ENCODE measurements at regions not wholly inside any gene's neighbourhood (a gene's known extent, or its start where the extent isn't known, plus 50 kb on each side); places are given as distances from the start of the nearest gene placed in this dataset.

- no peak for TF ChIP-seq ZBTB39 (CRISPR knock-in tag; IDR thresholded peaks at IDR 0.05)
- TF ChIP-seq HES4 (CRISPR knock-in tag; IDR thresholded peaks at IDR 0.05; ENCODE audit: borderline replicate concordance): no peak
- TF ChIP-seq NKX3-1 (CRISPR knock-in tag; IDR thresholded peaks at IDR 0.05): no peak
- TF ChIP-seq CREB1 (IDR thresholded peaks at IDR 0.05): no peak
- TF ChIP-seq CREB1 (CRISPR knock-in tag; IDR thresholded peaks at IDR 0.05): no peak
- TF ChIP-seq ZNF556 (CRISPR knock-in tag; IDR thresholded peaks at IDR 0.05; ENCODE audit: borderline replicate concordance): no peak
- no peak for TF ChIP-seq POLR2A (IDR thresholded peaks at IDR 0.05; ENCODE audit: insufficient read depth in 1 of 2, low read depth in 2 of 2, low read length in 2 of 2)
These were observed 1001.0 kb upstream of the TENM4 start (continued) for GRCh38 chr11:80441821-80442220.

- Histone ChIP-seq H3K9me3 (ENCODE audit: low read length) (no peaks in the 10 kb centered on the region), H2AFZ (ENCODE audit: low read length) (no peak overlapping the region), H3K36me3 (replicated peaks in 1 of 2; ENCODE audit: control insufficient read depth in 1 of 2, insufficient read depth in 2 of 2, low read length in 2 of 2) (no peaks in the 10 kb centered on the region), H3K27me3 (ENCODE audit: control insufficient read depth in 1 of 2, insufficient read depth in 2 of 2, low read length in 2 of 2) (no peaks in the 10 kb centered on the region), H4K20me1 (ENCODE audit: insufficient read depth, low read length) (no peaks in the 10 kb centered on the region), H3K4me3 (replicated peaks in 1 of 3; ENCODE audit: insufficient read depth in 1 of 3, low read depth in 2 of 3, low read length in 3 of 3) (no peak overlapping the region), H3K4me2 (ENCODE audit: low read depth, low read length) (no peak overlapping the region), H3K27ac (ENCODE audit: extremely low read length, insufficient read depth, low read length) (no peak overlapping the region), H3K9ac (ENCODE audit: insufficient read depth, low read depth, low read length) (no peak overlapping the region), H3K79me2 (ENCODE audit: insufficient read depth, low read length) (no peaks in the 10 kb centered on the region), H3K4me1 (ENCODE audit: insufficient read depth, low read length) (no peaks in the 10 kb centered on the region)
- WGBS (ENCODE audit: low lambda C conversion rate): 5% methylated on average over 4 of the region's 4 CpGs
- no peak for DNase-seq (ENCODE audit: low spot score)
- in situ Hi-C loops (cut with HindIII; ENCODE audit: extremely low pct_ligation_motif_present, low pct_unique_long_range_greater_than_20kb) (no loop called here), intact Hi-C loops (cut with micrococcal nuclease; ENCODE audit: unreplicated experiment) (no loop called here)
- CTCF ChIA-PET (ENCODE audit: low intra/inter-chr PET ratio, low total read pairs): no interaction called here
- no peak for FAIRE-seq
- no peak for ATAC-seq
- POLR2A ChIA-PET: no interaction called here
- BruUV-seq (replicated peaks): no TSS peak
- no peak for TF ChIP-seq ZNF562 (CRISPR knock-in tag; IDR thresholded peaks at IDR 0.05; ENCODE audit: borderline replicate concordance)
- TF ChIP-seq ZSCAN21 (CRISPR knock-in tag; IDR thresholded peaks at IDR 0.05; ENCODE audit: borderline replicate concordance): no peak
- TF ChIP-seq ATF5 (CRISPR knock-in tag; IDR thresholded peaks at IDR 0.05; ENCODE audit: low read depth): no peak
- no peak for TF ChIP-seq RBFOX2 (IDR thresholded peaks at IDR 0.05; ENCODE audit: low read depth, low read length)
- TF ChIP-seq ZUFSP (CRISPR knock-in tag; IDR thresholded peaks at IDR 0.05; ENCODE audit: borderline replicate concordance): no peak
- no peak for TF ChIP-seq ZNF772 (CRISPR knock-in tag; IDR thresholded peaks at IDR 0.05)
- no peak for TF ChIP-seq ZNF263 (CRISPR knock-in tag; IDR thresholded peaks at IDR 0.05)
- no peak for TF ChIP-seq IKZF4 (CRISPR knock-in tag; IDR thresholded peaks at IDR 0.05; ENCODE audit: borderline replicate concordance, low read depth, not compliant biosample characterization)
- TF ChIP-seq NCOR1 (IDR thresholded peaks at IDR 0.05; ENCODE audit: borderline replicate concordance, low read length): no peak
- no peak for TF ChIP-seq FOXK1 (CRISPR knock-in tag; IDR thresholded peaks at IDR 0.05; ENCODE audit: borderline replicate concordance, low read depth)
- TF ChIP-seq NR2F6 (IDR thresholded peaks at IDR 0.05): no peak
- no peak for TF ChIP-seq NR2F6 (CRISPR knock-in tag; IDR thresholded peaks at IDR 0.05)
- TF ChIP-seq YY1 (IDR thresholded peaks at IDR 0.05; ENCODE audit: insufficient read depth, insufficient replicate concordance, low read depth, low read length): no peak
- no peak for TF ChIP-seq ZFX (CRISPR knock-in tag; IDR thresholded peaks at IDR 0.05; ENCODE audit: low read depth)
- TF ChIP-seq DRAP1 (CRISPR knock-in tag; IDR thresholded peaks at IDR 0.05): no peak
These were observed 1000.0 kb upstream of the TENM4 start for GRCh38 chr11:80440835-80441234.
